ENCODE measurements at regions not wholly inside any gene's neighbourhood (a gene's known extent, or its start where the extent isn't known, plus 50 kb on each side); places are given as distances from the start of the nearest gene placed in this dataset.

GRCh38 chr3:170727754-170728153, 141.9 kb upstream of the SLC7A14 start:
- ChIA-PET CTCF (interaction anchor here (0.7 kb wide), 1 partner anchor 305 kb away, joined by 3 read pairs; no protein-coding TSS in a partner anchor), POLR2A (no interaction called here)
- no peak for TF ChIP-seq CTCF (IDR thresholded peaks at IDR 0.05; ENCODE audit: insufficient read depth, low read length, missing control alignments)
- no peak for DNase-seq (ENCODE audit: low read depth, low spot score)
- no peak overlapping the region for H3K4me3 ChIP-seq (ENCODE audit: low read depth, low read length)

- peak overlapping the region; percentile 36 for H3K4me3 ChIP-seq (ENCODE audit: low read depth, low read length)
- ChIA-PET CTCF (interaction anchor here (0.7 to 2.8 kb wide), 5 partner anchors 18 to 305 kb away, joined by 3 to 12 read pairs (median 4); no protein-coding TSS in a partner anchor), POLR2A (interaction anchor here (3.3 to 3.4 kb wide), 2 partner anchors 13 to 76 kb away, joined by 11 to 15 read pairs; no protein-coding TSS in a partner anchor)
- no peak for DNase-seq (ENCODE audit: low read depth, low spot score)
- TF ChIP-seq CTCF (IDR thresholded peaks at IDR 0.05; ENCODE audit: insufficient read depth, low read length, missing control alignments), result no peak
These were observed 141.2 kb upstream of the SLC7A14 start for GRCh38 chr3:170726976-170727661.

GRCh38 chr3:170725285-170725731, 139.4 kb upstream of the SLC7A14 start:
- H3K4me3 ChIP-seq (ENCODE audit: low read depth, low read length), result no peak overlapping the region
- CTCF ChIA-PET, result interaction anchor here (0.8 to 3.3 kb wide), 10 partner anchors 8 to 312 kb away, joined by 3 to 27 read pairs (median 6); no protein-coding TSS in a partner anchor
- POLR2A ChIA-PET, result interaction anchor here (0.6 to 3.4 kb wide), 8 partner anchors 11 to 311 kb away, joined by 3 to 15 read pairs (median 4); partner anchors contain the start of gene CLDN11
- no peak for DNase-seq (ENCODE audit: low read depth, low spot score)
- no peak for TF ChIP-seq CTCF (IDR thresholded peaks at IDR 0.05; ENCODE audit: insufficient read depth, low read length, missing control alignments)

GRCh38 chr3:170724599-170725280, 138.9 kb upstream of the SLC7A14 start:
- POLR2A ChIA-PET, result interaction anchor here (0.6 to 3.4 kb wide), 8 partner anchors 10 to 310 kb away, joined by 3 to 15 read pairs (median 4); no protein-coding TSS in a partner anchor
- peak; percentile 85 for DNase-seq (ENCODE audit: low read depth, low spot score)
- H3K4me3 ChIP-seq (ENCODE audit: low read depth, low read length), result no peak overlapping the region
- CTCF ChIA-PET, result interaction anchor here (0.8 to 3.3 kb wide), 13 partner anchors 8 to 311 kb away, joined by 3 to 27 read pairs (median 4); no protein-coding TSS in a partner anchor
- TF ChIP-seq CTCF (IDR thresholded peaks at IDR 0.05; ENCODE audit: insufficient read depth, low read length, missing control alignments), result no peak

GRCh38 chr3:170723241-170723640, 137.4 kb upstream of the SLC7A14 start:
- POLR2A ChIA-PET, result no interaction called here
- DNase-seq (ENCODE audit: low read depth, low spot score), result no peak
- CTCF ChIA-PET, result interaction anchor here (1.0 to 3.3 kb wide), 7 partner anchors 8 to 313 kb away, joined by 3 to 27 read pairs (median 6); no protein-coding TSS in a partner anchor
- TF ChIP-seq CTCF (IDR thresholded peaks at IDR 0.05; ENCODE audit: insufficient read depth, low read length, missing control alignments), result no peak
- H3K4me3 ChIP-seq (ENCODE audit: low read depth, low read length), result no peak overlapping the region

- H3K4me3 ChIP-seq (ENCODE audit: low read depth, low read length), result no peak overlapping the region
- POLR2A ChIA-PET, result no interaction called here
These were observed 135.7 kb upstream of the SLC7A14 start for GRCh38 chr3:170721563-170721962.

More at GRCh38 chr3:170721563-170721962, 135.7 kb upstream of the SLC7A14 start:
- TF ChIP-seq CTCF (IDR thresholded peaks at IDR 0.05; ENCODE audit: insufficient read depth, low read length, missing control alignments), result no peak
- CTCF ChIA-PET, result no interaction called here
- no peak for DNase-seq (ENCODE audit: low read depth, low spot score)
